Heart left ventricle (tissue), 16 donors: ENCODE measurements at regions not wholly inside any gene's neighbourhood (a gene's known extent, or its start where the extent isn't known, plus 50 kb on each side); places are given as distances from the start of the nearest gene placed in this dataset.
A peak's percentile ranks its signal among the peaks of the same experiment; 100 is the strongest.

Experiments used
- ATAC-seq, 4 donors: fragments of 200-7000 bp; cut with Tn5 transposase; one replicate each; pipeline ENCODE4 v1.9.1; 2020 to 2022; ENCODE audit warnings: moderate library complexity in 4 of 4, mild to moderate bottlenecking in 3 of 4, moderate number of reproducible peaks in 1 of 4
- DNase-seq, 5 donors: peaks; one replicate each; pipeline ENCODE4 v3.0.0-alpha.2; 2020
- H3K27ac ChIP-seq, 12 donors: fragments of 200-600 bp; sonication (generic) in 4 of 12; one replicate each; pipeline versions ENCODE4 v1.5.0 to v1.8.0; 2016 to 2022; ENCODE audit warnings: mild to moderate bottlenecking in 2 of 12
- H3K27me3 ChIP-seq, 9 donors: fragments of 200-600 bp; sonication (generic) in 2 of 9; one replicate each; pipeline versions ENCODE4 v1.5.1 to v1.8.0; 2016 to 2022; ENCODE audit warnings: mild to moderate bottlenecking in 3 of 9
- H3K36me3 ChIP-seq, 9 donors: fragments of 200-600 bp; sonication (generic) in 2 of 9; one replicate each; pipeline versions ENCODE4 v1.5.0 to v1.8.0; 2018 to 2022; ENCODE audit warnings: mild to moderate bottlenecking in 2 of 9
- H3K4me1 ChIP-seq, 12 donors: fragments of 200-600 bp; sonication (generic) in 4 of 12; one replicate each; pipeline versions ENCODE4 v1.5.0 to v1.8.0; 2016 to 2022; ENCODE audit warnings: mild to moderate bottlenecking in 3 of 12
- H3K4me3 ChIP-seq, 12 donors: fragments of 200-600 bp; sonication (generic) in 4 of 12; one replicate each; pipeline versions ENCODE4 v1.5.0 to v1.8.0; 2017 to 2022; ENCODE audit warnings: mild to moderate bottlenecking in 9 of 12, moderate library complexity in 4 of 12
- H3K9me3 ChIP-seq, 12 donors: fragments of 200-600 bp; sonication (generic) in 4 of 12; one replicate each; pipeline versions ENCODE4 v1.5.0 to v1.8.0; 2016 to 2022; ENCODE audit warnings: mild to moderate bottlenecking in 1 of 12
- CTCF ChIP-seq, 12 donors: fragments of 200-600 bp; sonication (generic) in 4 of 12; IDR thresholded peaks; one replicate each; pipeline versions ENCODE4 v1.5.0 to v1.8.0; 2018 to 2022; ENCODE audit warnings: antibody characterized with exemption in 12 of 12, mild to moderate bottlenecking in 5 of 12
- POLR2A ChIP-seq, 2 donors: fragments of 450-650 bp; IDR thresholded peaks; one replicate each; pipeline ENCODE4 v1.6.1; 2017; ENCODE audit warnings: antibody characterized with exemption in 2 of 2, mild to moderate bottlenecking in 2 of 2, moderate library complexity in 2 of 2
- WGBS, 4 donors: extraction: QIAGEN DNeasy Blood & Tissue Kit in 2 of 4; methylation state at CpG; one replicate each; pipeline versions ENCODE4 v1.1.5 to v1.1.7; 2013 to 2018; 5-methylcytosine and 5-hydroxymethylcytosine counted together
- intact Hi-C, 10 donors: fragments of 100-400 bp; cut with DNase I; formaldehyde crosslinking; loops; one replicate each; pipeline versions ENCODE4 v1.11.1 to v1.14.2; 2022
- donor health status: ischemic (EF 13 %, LVEDD 7.1; RV severe dilation, severe dysfunction).
- donor health status: healthy with polysubstance abuse.
- donor health status: DM: no; HTN: yes; CAD: no.
- donor health status: DM: no; HTN: no; CAD: no.
- donor health status: ischemic (EF 25% LVEDD 6.9; RV normal size, moderate dysfunction).
- donor health status: ischemic (EF 25% LVEDD 5.7; RV mildly dilated, moderate dysfunction).
- donor health status: healthy.
- donor health status: DM: yes; HTN: yes; CAD: no.
- donor health status: ischemic (EF 35%, LVEDD 5.7; RV mildly dilated, moderate dysfunction).
- donor health status: nonischemic (EF 11% LVEDD 7.7; RV severe dilation, severe dysfunction).
- donor health status: DM: yes; HTN: yes; CAD: no.
- donor health status: PGD.
- donor health status: ischemic (EF 29% LVEDD 5.4; RV normal size, mild dysfunction).
- donor health status: nonischemic (EF 23%, LVEDD 6.1; RV moderate dilation, normal function).

DNA sequence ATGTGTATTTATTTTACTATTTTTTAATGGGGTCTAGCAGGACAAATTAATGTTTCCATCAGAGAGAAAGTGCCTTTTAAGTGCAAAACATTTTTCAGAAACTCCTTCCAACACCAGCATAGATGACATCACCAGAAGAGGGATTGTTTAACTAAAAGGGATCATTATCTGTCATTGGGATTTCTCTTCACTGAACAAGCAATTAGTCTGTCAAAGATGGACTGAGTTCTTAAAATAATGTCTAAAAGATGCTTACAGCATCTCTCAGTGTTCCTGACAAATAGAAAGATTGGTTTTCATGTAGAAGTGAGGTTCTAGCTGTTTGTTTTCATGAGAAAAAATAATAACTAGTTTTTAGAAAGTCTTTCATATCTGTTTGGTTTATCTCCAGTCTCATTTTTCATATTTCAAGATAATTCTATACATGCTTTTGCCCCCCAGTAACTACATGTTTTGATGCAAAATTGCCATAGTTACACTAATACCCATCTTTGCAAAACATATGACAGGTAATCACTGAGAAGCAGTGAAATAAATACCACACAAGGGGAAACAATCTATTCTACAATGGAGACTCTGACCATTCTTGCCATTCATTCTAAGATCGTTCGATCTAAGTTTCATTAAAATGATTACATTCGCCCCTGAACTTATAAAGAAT is 850.3 kb downstream of the GALC start:
- H3K27ac ChIP-seq = peak overlapping the region in 1 of 12 donors; percentile 27
- H3K9me3 ChIP-seq = no peaks in the 10 kb centered on the region
- TF ChIP-seq POLR2A (IDR thresholded peaks at IDR 0.05) (no peak), CTCF (IDR thresholded peaks at IDR 0.05) (no peak)
- no peaks in the 10 kb centered on the region for H3K4me1 ChIP-seq
- ATAC-seq (no peak), DNase-seq (no peak)
- 88 to 94% (median 91%) methylated on average over 3 of the region's 3 CpGs for WGBS, 4 donors
- no peak overlapping the region for H3K4me3 ChIP-seq
- intact Hi-C loops = no loop called here
- no peaks in the 10 kb centered on the region for H3K36me3 ChIP-seq
- H3K27me3 ChIP-seq = no peaks in the 10 kb centered on the region

DNA sequence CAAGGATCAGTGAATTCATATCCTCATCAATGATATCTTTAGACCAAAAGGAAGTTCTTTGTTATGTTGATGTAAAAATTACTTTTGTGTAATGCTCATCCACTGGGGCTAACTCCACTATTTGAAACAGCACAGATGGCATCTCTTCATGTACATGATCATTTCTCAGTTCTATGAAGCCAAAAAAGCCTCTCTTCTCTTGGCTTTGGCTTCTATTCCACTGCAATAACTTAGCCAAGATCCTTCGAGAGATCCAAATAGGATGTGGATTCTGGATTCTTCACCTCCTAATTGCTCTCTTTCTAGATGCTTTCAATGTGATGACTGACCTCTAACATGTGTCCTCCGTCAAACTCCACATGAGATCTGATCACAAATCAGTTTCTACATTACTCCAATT is 851.2 kb downstream of the GALC start:
- WGBS, 4 donors = 51 to 70% (median 64%) methylated on average over 2 of the region's 2 CpGs
- Histone ChIP-seq H3K4me1 (no peaks in the 10 kb centered on the region), H3K27me3 (no peaks in the 10 kb centered on the region), H3K9me3 (no peaks in the 10 kb centered on the region), H3K4me3 (no peak overlapping the region), H3K27ac (peak overlapping the region in 1 of 12 donors; percentile 27), H3K36me3 (no peaks in the 10 kb centered on the region)
- ATAC-seq (no peak), DNase-seq (no peak)
- intact Hi-C loops = no loop called here
- TF ChIP-seq CTCF (IDR thresholded peaks at IDR 0.05) (no peak), POLR2A (IDR thresholded peaks at IDR 0.05) (no peak)

DNA sequence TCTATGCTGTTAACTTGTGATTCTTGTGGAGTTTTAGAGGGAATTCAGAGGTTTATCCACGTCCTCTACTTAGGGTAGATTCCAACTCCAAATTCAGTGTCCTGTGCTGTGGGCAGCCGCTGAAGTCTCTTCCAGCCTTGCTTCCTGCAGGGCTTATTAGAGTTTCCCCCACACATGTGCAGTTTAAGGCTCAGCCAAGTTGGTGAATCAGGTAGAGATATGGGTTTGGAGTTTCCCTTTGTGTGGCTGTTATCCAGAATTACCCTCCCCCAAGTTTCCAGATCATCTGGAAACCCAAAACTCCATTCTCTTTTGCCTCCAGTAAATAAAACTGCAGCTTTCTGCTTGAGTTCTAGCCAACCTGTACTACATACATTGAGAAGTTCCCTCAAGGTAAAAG is 853.7 kb downstream of the GALC start:
- intact Hi-C loops = no loop called here
- H3K27me3 ChIP-seq = no peaks in the 10 kb centered on the region
- H3K4me1 ChIP-seq = no peaks in the 10 kb centered on the region
- DNase-seq (no peak), ATAC-seq (no peak)
- no peak for TF ChIP-seq POLR2A (IDR thresholded peaks at IDR 0.05)
- TF ChIP-seq CTCF (IDR thresholded peaks at IDR 0.05) = no peak
- no peak overlapping the region for H3K4me3 ChIP-seq
- WGBS, 4 donors = 49 to 68% (median 55%) methylated on average over 2 of the region's 2 CpGs
- no peak overlapping the region for H3K27ac ChIP-seq
- no peaks in the 10 kb centered on the region for H3K36me3 ChIP-seq
- H3K9me3 ChIP-seq = no peaks in the 10 kb centered on the region

- peak overlapping the region in 2 of 12 donors; percentile 24 to 44 for H3K27ac ChIP-seq
- DNase-seq = peak in 4 of 5 donors; percentile 31 to 58 (median 50)
- 45 to 58% (median 51%) methylated on average over 4 of the region's 4 CpGs for WGBS, 4 donors
- TF ChIP-seq POLR2A (IDR thresholded peaks at IDR 0.05) (no peak), CTCF (IDR thresholded peaks at IDR 0.05) (no peak)
- H3K9me3 ChIP-seq = no peaks in the 10 kb centered on the region
- intact Hi-C loops = no loop called here
- no peaks in the 10 kb centered on the region for H3K4me1 ChIP-seq
- H3K4me3 ChIP-seq = no peak overlapping the region
- peak; percentile 67 to 97 (median 87) for ATAC-seq
- no peaks in the 10 kb centered on the region for H3K36me3 ChIP-seq
- no peaks in the 10 kb centered on the region for H3K27me3 ChIP-seq
Observed at GRCh38 chr14:87133073-87133801, 859.7 kb downstream of the GALC start.
